ENCODE measurements at regions not wholly inside any gene's neighbourhood (a gene's known extent, or its start where the extent isn't known, plus 50 kb on each side); places are given as distances from the start of the nearest gene placed in this dataset.

GRCh38 chr22:49162841-49163240, 664.8 kb downstream of the BRD1 start:
- no peak overlapping the region for H3K4me3 ChIP-seq (ENCODE audit: insufficient read depth, low read length, poor library complexity, severe bottlenecking)
- no peaks in the 10 kb centered on the region for H3K27me3 ChIP-seq (ENCODE audit: low read length)
- TF ChIP-seq CTCF (IDR thresholded peaks at IDR 0.05; ENCODE audit: insufficient read depth, low read length, poor library complexity, severe bottlenecking), result no peak
- TF ChIP-seq EZH2phosphoT487 (conservative IDR thresholded peaks at IDR 0.05; ENCODE audit: low read length), result no peak
- no peak overlapping the region for H2AFZ ChIP-seq (ENCODE audit: low read depth, low read length, severe bottlenecking)
- H3K9ac ChIP-seq (ENCODE audit: low read length), result no peak overlapping the region
- H3K4me2 ChIP-seq (ENCODE audit: low read depth, low read length, poor library complexity, severe bottlenecking), result no peak overlapping the region
- H3K9me3 ChIP-seq (ENCODE audit: insufficient read depth, low read length), result no peaks in the 10 kb centered on the region
- no peaks in the 10 kb centered on the region for H3K79me2 ChIP-seq (ENCODE audit: insufficient read depth, low read length)
- H3K9me2 ChIP-seq (replicated peaks; ENCODE audit: insufficient read depth, low read length), result no peaks in the 10 kb centered on the region
- H3K36me3 ChIP-seq (ENCODE audit: low read length), result no peaks in the 10 kb centered on the region
- H3K27ac ChIP-seq (ENCODE audit: low read depth, low read length), result no peak overlapping the region
- no peaks in the 10 kb centered on the region for H3F3A ChIP-seq (ENCODE audit: insufficient read depth)
- no peaks in the 10 kb centered on the region for H4K20me1 ChIP-seq (ENCODE audit: low read depth, low read length)

- no peaks in the 10 kb centered on the region for H3K36me3 ChIP-seq (ENCODE audit: low read length)
- H3K4me3 ChIP-seq (ENCODE audit: insufficient read depth, low read length, poor library complexity, severe bottlenecking), result no peak overlapping the region
- H3K79me2 ChIP-seq (ENCODE audit: insufficient read depth, low read length), result no peaks in the 10 kb centered on the region
- no peaks in the 10 kb centered on the region for H4K20me1 ChIP-seq (ENCODE audit: low read depth, low read length)
- H3K9me3 ChIP-seq (ENCODE audit: insufficient read depth, low read length), result no peaks in the 10 kb centered on the region
- no peak overlapping the region for H2AFZ ChIP-seq (ENCODE audit: low read depth, low read length, severe bottlenecking)
- no peak overlapping the region for H3K27ac ChIP-seq (ENCODE audit: low read depth, low read length)
- TF ChIP-seq CTCF (IDR thresholded peaks at IDR 0.05; ENCODE audit: insufficient read depth, low read length, poor library complexity, severe bottlenecking) (no peak), EZH2phosphoT487 (conservative IDR thresholded peaks at IDR 0.05; ENCODE audit: low read length) (no peak)
- no peak overlapping the region for H3K9ac ChIP-seq (ENCODE audit: low read length)
- no peak overlapping the region for H3K4me2 ChIP-seq (ENCODE audit: low read depth, low read length, poor library complexity, severe bottlenecking)
- no peaks in the 10 kb centered on the region for H3K9me2 ChIP-seq (replicated peaks; ENCODE audit: insufficient read depth, low read length)
- H3F3A ChIP-seq (ENCODE audit: insufficient read depth), result no peaks in the 10 kb centered on the region
- no peaks in the 10 kb centered on the region for H3K27me3 ChIP-seq (ENCODE audit: low read length)
Measured at GRCh38 chr22:49161002-49161850, 666.4 kb downstream of the BRD1 start.

- H3K79me2 ChIP-seq (ENCODE audit: insufficient read depth, low read length), result no peaks in the 10 kb centered on the region
- H3K4me2 ChIP-seq (ENCODE audit: low read depth, low read length, poor library complexity, severe bottlenecking), result no peak overlapping the region
- no peak overlapping the region for H2AFZ ChIP-seq (ENCODE audit: low read depth, low read length, severe bottlenecking)
- H3K36me3 ChIP-seq (ENCODE audit: low read length), result no peaks in the 10 kb centered on the region
- H3K9me3 ChIP-seq (ENCODE audit: insufficient read depth, low read length), result no peaks in the 10 kb centered on the region
- no peak overlapping the region for H3K9ac ChIP-seq (ENCODE audit: low read length)
- no peak overlapping the region for H3K27ac ChIP-seq (ENCODE audit: low read depth, low read length)
- no peak overlapping the region for H3K4me3 ChIP-seq (ENCODE audit: insufficient read depth, low read length, poor library complexity, severe bottlenecking)
- TF ChIP-seq EZH2phosphoT487 (conservative IDR thresholded peaks at IDR 0.05; ENCODE audit: low read length) (no peak), CTCF (IDR thresholded peaks at IDR 0.05; ENCODE audit: insufficient read depth, low read length, poor library complexity, severe bottlenecking) (no peak)
- H4K20me1 ChIP-seq (ENCODE audit: low read depth, low read length), result no peaks in the 10 kb centered on the region
- no peaks in the 10 kb centered on the region for H3K27me3 ChIP-seq (ENCODE audit: low read length)
- H3K9me2 ChIP-seq (replicated peaks; ENCODE audit: insufficient read depth, low read length), result no peaks in the 10 kb centered on the region
- no peaks in the 10 kb centered on the region for H3F3A ChIP-seq (ENCODE audit: insufficient read depth)
Measured at GRCh38 chr22:49160261-49161001, 667.2 kb downstream of the BRD1 start.
